Activated T-helper 1 cell treated with anti-CD3 and anti-CD28 coated beads, Interleukin-12 subunit alpha, Interleukin-12 subunit beta, Interleukin-2, Interleukin-4 antibody, amounts not matched to agents 30 ng/mL and 10 ng/mL and 1 ng/mL, durations not matched to agents 14 hours and 24 hours and 36 hours (primary cell): ENCODE measurements at regions not wholly inside any gene's neighbourhood (a gene's known extent, or its start where the extent isn't known, plus 50 kb on each side); places are given as distances from the start of the nearest gene placed in this dataset.

Experiments
- DNase-seq: peaks from one replicate; pipeline ENCODE4 v3.0.0; 2021; ENCODE audit warnings: low spot score
- H3K27ac Mint-ChIP-seq: one replicate; pipeline ENCODE4 v1.8.0; 2021; ENCODE audit warnings: mild to moderate bottlenecking, mixed read lengths
- H3K27me3 Mint-ChIP-seq: one replicate; pipeline ENCODE4 v1.8.0; 2022; ENCODE audit warnings: mild to moderate bottlenecking, moderate library complexity, mixed read lengths; ENCODE audit not compliant: insufficient read depth
- H3K36me3 Mint-ChIP-seq: one replicate; pipeline ENCODE4 v1.8.0; 2021; ENCODE audit warnings: low read depth, mixed read lengths
- H3K4me1 Mint-ChIP-seq: one replicate; pipeline ENCODE4 v1.8.0; 2021; ENCODE audit warnings: low read depth, mixed read lengths
- H3K4me3 Mint-ChIP-seq: one replicate; pipeline ENCODE4 v1.8.0; 2021; ENCODE audit warnings: mild to moderate bottlenecking, moderate library complexity, mixed read lengths
- H3K9me3 Mint-ChIP-seq: one replicate; pipeline ENCODE4 v1.8.0; 2021; ENCODE audit warnings: mixed read lengths
- intact Hi-C: fragments of 100-400 bp; cut with micrococcal nuclease; formaldehyde crosslinking; loops from one replicate; pipeline ENCODE4 v1.15.1; 2024

- Mint-ChIP-seq H3K4me1 (no peaks in the 10 kb centered on the region), H3K27me3 (no peaks in the 10 kb centered on the region), H3K4me3 (no peak overlapping the region), H3K36me3 (no peaks in the 10 kb centered on the region), H3K9me3 (peaks cover 13% of the 10 kb centered on the region), H3K27ac (no peak overlapping the region)
- intact Hi-C loops, result no loop called here
- no peak for DNase-seq
Measured at GRCh38 chr12:33562401-33562800, 122.8 kb upstream of the SYT10 start.

GRCh38 chr12:33566403-33566802 lies 126.8 kb upstream of the SYT10 start:
- intact Hi-C loops, result no loop called here
- Mint-ChIP-seq H3K9me3 (peaks cover 13% of the 10 kb centered on the region), H3K4me3 (no peak overlapping the region), H3K4me1 (no peaks in the 10 kb centered on the region), H3K27me3 (no peaks in the 10 kb centered on the region), H3K36me3 (no peaks in the 10 kb centered on the region), H3K27ac (no peak overlapping the region)
- no peak for DNase-seq

GRCh38 chr12:33575346-33575745 lies 135.7 kb upstream of the SYT10 start:
- Mint-ChIP-seq H3K27ac (no peak overlapping the region), H3K4me1 (no peaks in the 10 kb centered on the region), H3K9me3 (no peaks in the 10 kb centered on the region), H3K27me3 (no peaks in the 10 kb centered on the region), H3K4me3 (no peak overlapping the region), H3K36me3 (no peaks in the 10 kb centered on the region)
- DNase-seq, result no peak
- intact Hi-C loops, result no loop called here

GRCh38 chr12:33581613-33582122 lies 142.0 kb upstream of the SYT10 start:
- Mint-ChIP-seq H3K27ac (no peak overlapping the region), H3K4me3 (no peak overlapping the region), H3K36me3 (no peaks in the 10 kb centered on the region), H3K9me3 (no peaks in the 10 kb centered on the region), H3K27me3 (no peaks in the 10 kb centered on the region), H3K4me1 (no peaks in the 10 kb centered on the region)
- intact Hi-C loops, result no loop called here
- no peak for DNase-seq

GRCh38 chr12:33586576-33586975 lies 147.0 kb upstream of the SYT10 start:
- Mint-ChIP-seq H3K27me3 (no peaks in the 10 kb centered on the region), H3K9me3 (no peaks in the 10 kb centered on the region), H3K4me3 (no peak overlapping the region), H3K36me3 (no peaks in the 10 kb centered on the region), H3K27ac (no peak overlapping the region), H3K4me1 (no peaks in the 10 kb centered on the region)
- intact Hi-C loops, result no loop called here
- DNase-seq, result no peak

GRCh38 chr12:33587354-33587753 lies 147.7 kb upstream of the SYT10 start:
- H3K36me3 Mint-ChIP-seq, result no peaks in the 10 kb centered on the region
- no peaks in the 10 kb centered on the region for H3K27me3 Mint-ChIP-seq
- H3K4me1 Mint-ChIP-seq, result no peaks in the 10 kb centered on the region
- no peaks in the 10 kb centered on the region for H3K9me3 Mint-ChIP-seq
- H3K27ac Mint-ChIP-seq, result no peak overlapping the region
- intact Hi-C loops, result no loop called here
- DNase-seq, result no peak
- no peak overlapping the region for H3K4me3 Mint-ChIP-seq

GRCh38 chr12:33587784-33588712 lies 148.4 kb upstream of the SYT10 start:
- no peaks in the 10 kb centered on the region for H3K9me3 Mint-ChIP-seq
- intact Hi-C loops, result no loop called here
- no peaks in the 10 kb centered on the region for H3K4me1 Mint-ChIP-seq
- DNase-seq, result no peak
- no peak overlapping the region for H3K4me3 Mint-ChIP-seq
- no peaks in the 10 kb centered on the region for H3K36me3 Mint-ChIP-seq
- no peaks in the 10 kb centered on the region for H3K27me3 Mint-ChIP-seq
- no peak overlapping the region for H3K27ac Mint-ChIP-seq

- Mint-ChIP-seq H3K9me3 (no peaks in the 10 kb centered on the region), H3K36me3 (no peaks in the 10 kb centered on the region), H3K27me3 (no peaks in the 10 kb centered on the region), H3K4me1 (no peaks in the 10 kb centered on the region), H3K27ac (no peak overlapping the region), H3K4me3 (no peak overlapping the region)
- intact Hi-C loops, result no loop called here
- DNase-seq, result no peak
Measured at GRCh38 chr12:33588725-33589405, 149.2 kb upstream of the SYT10 start.

- DNase-seq, result no peak
- Mint-ChIP-seq H3K4me3 (no peak overlapping the region), H3K4me1 (no peaks in the 10 kb centered on the region), H3K36me3 (no peaks in the 10 kb centered on the region), H3K27me3 (no peaks in the 10 kb centered on the region), H3K9me3 (no peaks in the 10 kb centered on the region), H3K27ac (no peak overlapping the region)
- intact Hi-C loops, result no loop called here
Measured at GRCh38 chr12:33589576-33590114, 150.0 kb upstream of the SYT10 start.

GRCh38 chr12:33593753-33594152 lies 154.1 kb upstream of the SYT10 start:
- intact Hi-C loops, result no loop called here
- no peaks in the 10 kb centered on the region for H3K9me3 Mint-ChIP-seq
- DNase-seq, result no peak
- no peak overlapping the region for H3K4me3 Mint-ChIP-seq
- H3K4me1 Mint-ChIP-seq, result no peaks in the 10 kb centered on the region
- no peak overlapping the region for H3K27ac Mint-ChIP-seq
- peaks cover 2% of the 10 kb centered on the region for H3K27me3 Mint-ChIP-seq
- H3K36me3 Mint-ChIP-seq, result no peaks in the 10 kb centered on the region

GRCh38 chr12:33596061-33596460 lies 156.4 kb upstream of the SYT10 start:
- no peak for DNase-seq
- intact Hi-C loops, result no loop called here

GRCh38 chr12:33596814-33597213 lies 157.2 kb upstream of the SYT10 start:
- DNase-seq, result no peak
- no peaks in the 10 kb centered on the region for H3K9me3 Mint-ChIP-seq
- no peaks in the 10 kb centered on the region for H3K4me1 Mint-ChIP-seq
- intact Hi-C loops, result no loop called here
- no peak overlapping the region for H3K4me3 Mint-ChIP-seq
- H3K27ac Mint-ChIP-seq, result no peak overlapping the region
- peaks cover 2% of the 10 kb centered on the region for H3K27me3 Mint-ChIP-seq
- no peaks in the 10 kb centered on the region for H3K36me3 Mint-ChIP-seq

More at GRCh38 chr12:33596061-33596460, 156.4 kb upstream of the SYT10 start:
- H3K9me3 Mint-ChIP-seq, result no peaks in the 10 kb centered on the region
- H3K36me3 Mint-ChIP-seq, result no peaks in the 10 kb centered on the region
- no peaks in the 10 kb centered on the region for H3K4me1 Mint-ChIP-seq
- H3K27ac Mint-ChIP-seq, result no peak overlapping the region
- no peak overlapping the region for H3K4me3 Mint-ChIP-seq
- H3K27me3 Mint-ChIP-seq, result peaks cover 2% of the 10 kb centered on the region

GRCh38 chr12:33602515-33602914 lies 162.9 kb upstream of the SYT10 start:
- intact Hi-C loops, result no loop called here
- H3K4me3 Mint-ChIP-seq, result no peak overlapping the region
- H3K27me3 Mint-ChIP-seq, result peaks cover 2% of the 10 kb centered on the region
- H3K36me3 Mint-ChIP-seq, result no peaks in the 10 kb centered on the region
- H3K9me3 Mint-ChIP-seq, result no peaks in the 10 kb centered on the region
- H3K4me1 Mint-ChIP-seq, result no peaks in the 10 kb centered on the region
- H3K27ac Mint-ChIP-seq, result no peak overlapping the region
- DNase-seq, result no peak
